ENCODE measurements at regions not wholly inside any gene's neighbourhood (a gene's known extent, or its start where the extent isn't known, plus 50 kb on each side); places are given as distances from the start of the nearest gene placed in this dataset.

- TF ChIP-seq EP300 (IDR thresholded peaks at IDR 0.05) (no peak), CTCF (IDR thresholded peaks at IDR 0.05) (no peak), POLR2A (IDR thresholded peaks at IDR 0.05) (no peak), POLR2AphosphoS5 (IDR thresholded peaks at IDR 0.05) (no peak)
These were observed 59.2 kb upstream of the NR4A3 start for GRCh38 chr9:99762470-99762869.

Data from upper lobe of left lung (tissue), 4 donors.